Head of caudate nucleus (tissue), 42 donors: ENCODE measurements at regions not wholly inside any gene's neighbourhood (a gene's known extent, or its start where the extent isn't known, plus 50 kb on each side); places are given as distances from the start of the nearest gene placed in this dataset.

Source experiments
- DNase-seq, 42 donors: peaks; one replicate each; pipeline versions ENCODE4 v3.0.0 to v3.0.0-alpha.2; 2020 to 2021; ENCODE audit warnings: mixed read lengths in 7 of 42
- intact Hi-C: fragments of 100-400 bp; cut with DNase I; formaldehyde crosslinking; loops from one replicate; pipeline ENCODE4 v1.15.0; 2022

- intact Hi-C loops: no loop called here
- no peak for DNase-seq
These were observed 140.7 kb upstream of the LYZL2 start for GRCh38 chr10:30770229-30770628.

DNA sequence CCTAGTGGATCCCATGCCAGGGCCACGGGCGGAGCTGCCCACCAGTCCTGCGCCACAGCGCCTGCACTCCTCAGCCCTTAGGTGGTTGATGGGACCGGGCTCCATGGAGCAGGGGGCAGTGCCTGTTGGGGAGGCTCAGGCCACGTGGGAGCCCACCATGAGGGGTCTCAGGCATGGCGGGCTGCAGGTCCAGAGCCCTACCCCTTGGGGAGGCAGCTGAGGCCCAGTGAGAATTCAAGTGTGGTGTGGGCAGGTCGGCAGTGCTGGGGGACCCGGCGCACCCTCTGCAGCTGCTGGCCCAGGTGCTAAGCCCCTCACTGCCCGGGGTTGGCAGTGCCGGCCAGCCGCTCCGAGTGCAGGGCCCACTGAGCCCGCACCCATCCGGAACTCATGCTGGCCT lies 139.8 kb upstream of the LYZL2 start:
- intact Hi-C loops: no loop called here
- DNase-seq: no peak

- intact Hi-C loops: no loop called here
- no peak for DNase-seq
These were observed 136.1 kb upstream of the LYZL2 start for GRCh38 chr10:30765616-30766015.

GRCh38 chr10:30765022-30765615 lies 135.6 kb upstream of the LYZL2 start:
- DNase-seq: no peak
- intact Hi-C loops: no loop called here

DNA sequence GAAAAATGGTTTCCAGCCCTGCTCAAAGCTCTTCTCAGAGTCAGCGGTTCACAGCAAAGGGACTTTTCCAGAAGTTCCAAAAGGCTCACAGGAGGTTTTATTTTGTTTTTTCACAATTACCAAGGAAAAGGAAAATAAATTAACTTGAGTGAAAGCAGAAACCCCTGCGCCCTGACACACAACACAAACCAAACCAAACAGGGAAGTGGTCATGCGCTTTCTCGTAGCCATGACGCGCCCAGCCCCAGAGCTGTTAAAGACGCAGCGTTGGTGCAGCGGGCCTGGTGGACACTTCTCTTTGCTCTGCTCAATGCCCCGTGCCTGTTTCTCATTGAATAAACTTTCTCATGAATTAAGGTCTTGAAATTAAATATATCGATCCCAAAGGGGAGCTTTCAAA lies 134.4 kb upstream of the LYZL2 start:
- DNase-seq: peak in 16 of 42 donors; percentile 33 to 63 (median 48)
- intact Hi-C loops: no loop called here

GRCh38 chr10:30762620-30763019 lies 133.1 kb upstream of the LYZL2 start:
- peak in 4 of 42 donors; percentile 29 to 70 (median 52) for DNase-seq
- intact Hi-C loops: no loop called here

DNA sequence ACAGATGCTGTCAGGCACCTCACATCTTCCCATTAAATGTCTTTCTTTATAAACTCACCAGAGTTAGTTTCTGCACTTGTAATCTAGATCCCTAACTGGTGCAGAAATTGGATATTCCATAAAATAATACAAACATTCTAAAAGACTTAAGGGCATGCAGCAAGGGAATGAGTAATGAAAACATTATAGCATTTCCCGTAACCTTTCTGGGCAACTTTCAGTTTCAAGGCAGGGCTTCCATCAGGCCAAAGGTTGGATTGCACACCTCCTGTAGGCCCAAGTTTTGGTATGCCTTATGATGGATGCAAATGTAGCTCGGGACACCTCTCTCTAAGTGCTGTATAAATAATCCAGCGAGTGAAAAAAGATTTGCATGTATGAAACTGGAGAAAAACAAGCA lies 129.9 kb upstream of the LYZL2 start:
- DNase-seq: no peak
- intact Hi-C loops: loop anchor here (10.0 kb wide), 2 partner anchors 275 to 375 kb away; partner anchors contain the start of gene ZNF438

GRCh38 chr10:30758338-30758737 lies 128.8 kb upstream of the LYZL2 start:
- intact Hi-C loops: loop anchor here (10.0 kb wide), 2 partner anchors 276 to 376 kb away; partner anchors contain the start of gene ZNF438
- DNase-seq: no peak

DNA sequence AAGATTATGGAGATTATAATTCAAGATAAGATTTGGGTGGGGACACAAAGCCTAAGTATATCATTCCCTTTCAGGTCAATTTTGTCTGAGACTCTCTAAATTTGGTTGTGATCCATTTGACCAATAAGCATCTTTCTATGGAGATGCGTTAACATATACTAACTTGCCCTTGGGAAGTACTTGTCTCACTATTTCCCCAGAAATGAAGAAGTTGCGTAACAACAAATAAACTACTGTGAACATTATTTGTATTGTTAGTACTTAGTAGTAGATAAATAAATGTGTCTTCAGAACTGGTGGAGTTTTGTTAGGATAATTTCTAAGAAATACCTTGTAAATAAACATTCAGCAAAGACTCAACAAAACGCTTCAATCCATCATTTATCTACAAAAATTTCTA lies 127.3 kb upstream of the LYZL2 start:
- no peak for DNase-seq
- intact Hi-C loops: loop anchor here (10.0 kb wide), 2 partner anchors 278 to 378 kb away; partner anchors contain the start of gene ZNF438

DNA sequence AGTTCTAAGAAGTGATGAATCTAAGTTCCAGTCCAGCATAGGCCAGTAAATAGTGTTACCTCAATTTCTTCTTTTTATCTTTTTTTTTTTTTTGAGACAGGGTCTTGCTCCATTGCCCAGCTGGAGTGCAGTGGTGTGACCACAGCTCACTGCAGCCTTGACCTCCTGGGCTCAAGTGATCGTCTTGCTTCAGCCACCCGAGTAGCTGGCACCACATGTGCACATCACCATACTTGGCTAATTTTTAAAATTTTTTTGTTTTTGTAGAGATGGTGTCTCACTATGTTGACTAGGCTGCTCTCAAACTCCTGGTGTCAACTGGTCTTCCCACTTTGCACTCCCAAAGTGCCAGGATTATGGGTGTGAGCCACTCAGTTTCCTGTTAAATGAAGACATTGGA lies 126.6 kb upstream of the LYZL2 start:
- no peak for DNase-seq
- intact Hi-C loops: loop anchor here (10.0 kb wide), 2 partner anchors 279 to 379 kb away; partner anchors contain the start of gene ZNF438

DNA sequence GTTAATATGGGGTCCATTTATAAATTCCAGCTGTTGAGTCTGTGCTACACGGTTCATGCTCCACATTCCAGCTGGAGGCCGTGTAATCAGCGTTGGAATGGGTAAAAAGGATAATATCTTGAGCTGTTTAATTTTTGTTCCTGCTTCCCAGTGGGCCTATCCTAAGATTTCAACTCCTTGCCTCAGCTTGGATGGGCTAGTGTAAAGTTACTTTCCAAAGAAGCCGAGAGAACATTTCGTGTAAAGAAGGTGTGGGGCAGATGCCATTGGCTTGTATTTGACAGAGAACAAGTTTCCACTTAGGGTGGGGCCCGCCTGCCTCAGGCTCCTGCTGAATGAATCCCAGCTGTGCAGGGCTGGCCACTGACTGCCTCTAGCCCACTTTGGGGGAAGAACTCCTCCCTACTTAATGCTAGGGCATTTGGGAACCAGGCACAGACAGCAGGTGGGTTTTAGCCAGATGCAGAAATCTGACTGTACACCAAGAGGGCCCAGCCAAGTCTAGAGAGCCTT lies 125.9 kb upstream of the LYZL2 start:
- DNase-seq: no peak
- intact Hi-C loops: loop anchor here (10.0 kb wide), 2 partner anchors 279 to 379 kb away; partner anchors contain the start of gene ZNF438

DNA sequence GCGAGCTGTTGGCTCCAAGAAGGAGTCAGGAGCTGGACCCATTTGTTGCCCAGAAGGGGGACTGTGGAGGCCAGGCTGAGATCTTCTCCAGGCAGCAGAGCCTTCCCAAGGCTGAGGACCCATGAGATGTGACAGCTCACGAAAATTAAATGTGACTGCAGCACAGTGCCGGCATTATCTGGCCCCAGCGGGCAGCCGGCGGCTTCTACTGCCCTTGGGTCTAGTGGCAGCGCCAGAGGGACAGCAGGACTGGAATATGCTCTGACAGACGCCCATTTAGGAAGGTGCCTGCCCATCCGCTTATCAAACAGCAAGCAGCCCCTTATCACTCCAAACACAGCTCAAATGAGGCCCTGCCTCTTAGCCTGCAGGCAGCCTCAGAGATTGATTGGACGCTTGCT lies 122.9 kb upstream of the LYZL2 start:
- peak in 32 of 42 donors; percentile 9 to 72 (median 30) for DNase-seq
- intact Hi-C loops: loop anchor here (10.0 kb wide), 2 partner anchors 282 to 382 kb away; partner anchors contain the start of gene ZNF438

DNA sequence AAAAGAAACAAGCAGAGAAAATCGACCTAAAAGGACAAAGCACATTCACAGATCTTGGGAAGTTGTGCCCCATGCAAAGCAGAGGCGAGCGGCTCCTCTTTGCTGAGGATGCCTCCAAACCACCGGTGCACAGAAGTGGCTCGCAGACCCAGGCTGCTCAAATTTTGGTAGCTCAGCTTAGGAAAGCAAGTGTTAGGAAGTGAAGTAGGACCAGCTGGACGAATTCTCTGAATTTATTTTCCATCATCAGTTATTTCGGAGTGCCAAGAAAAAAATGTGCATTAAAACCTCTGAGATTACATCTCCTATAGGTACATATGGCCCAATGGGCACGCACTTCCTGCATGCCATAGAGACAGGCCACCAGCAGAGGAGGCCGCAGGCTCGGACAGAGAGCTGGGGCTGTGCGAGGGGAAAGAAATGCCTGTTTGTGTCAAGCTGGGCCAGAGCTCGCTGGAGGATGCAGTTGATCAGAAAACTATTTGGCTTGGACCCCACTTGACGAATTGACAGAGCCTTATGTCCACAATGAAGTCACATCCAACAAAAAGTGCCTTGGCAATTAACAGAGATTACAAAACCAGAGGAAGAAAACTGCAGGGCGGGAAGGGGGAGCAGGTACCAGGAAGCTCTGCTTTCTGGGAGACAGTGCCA lies 122.3 kb upstream of the LYZL2 start:
- DNase-seq: peak; percentile 53 to 94 (median 85)
- intact Hi-C loops: loop anchor here (10.0 kb wide), 2 partner anchors 283 to 383 kb away; partner anchors contain the start of gene ZNF438

- intact Hi-C loops: loop anchor here (10.0 kb wide), 2 partner anchors 284 to 384 kb away; partner anchors contain the start of gene ZNF438
These were observed 121.6 kb upstream of the LYZL2 start for GRCh38 chr10:30750971-30751677.

DNA sequence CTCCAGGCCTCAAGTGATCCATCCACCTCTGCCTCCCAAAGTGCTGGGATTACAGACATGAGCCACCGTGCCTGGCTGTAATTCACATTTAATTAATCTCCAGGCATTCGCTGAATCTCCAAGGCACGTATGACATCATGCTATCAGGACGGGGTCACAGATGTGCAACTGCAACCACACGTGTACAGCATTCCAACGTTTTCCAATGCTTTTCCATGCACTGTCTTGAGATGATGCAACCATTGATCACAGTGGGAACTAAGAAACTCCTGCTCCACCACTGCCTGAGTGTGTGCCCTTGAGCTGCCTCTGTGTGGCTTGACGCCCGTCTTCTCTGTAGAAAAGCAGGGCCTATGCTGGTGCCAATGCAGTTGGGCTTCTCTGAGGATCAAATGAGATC lies 119.8 kb upstream of the LYZL2 start:
- DNase-seq: peak in 1 of 42 donors; percentile 27
- intact Hi-C loops: no loop called here

More at GRCh38 chr10:30750971-30751677, 121.6 kb upstream of the LYZL2 start:
- DNase-seq: no peak

DNA sequence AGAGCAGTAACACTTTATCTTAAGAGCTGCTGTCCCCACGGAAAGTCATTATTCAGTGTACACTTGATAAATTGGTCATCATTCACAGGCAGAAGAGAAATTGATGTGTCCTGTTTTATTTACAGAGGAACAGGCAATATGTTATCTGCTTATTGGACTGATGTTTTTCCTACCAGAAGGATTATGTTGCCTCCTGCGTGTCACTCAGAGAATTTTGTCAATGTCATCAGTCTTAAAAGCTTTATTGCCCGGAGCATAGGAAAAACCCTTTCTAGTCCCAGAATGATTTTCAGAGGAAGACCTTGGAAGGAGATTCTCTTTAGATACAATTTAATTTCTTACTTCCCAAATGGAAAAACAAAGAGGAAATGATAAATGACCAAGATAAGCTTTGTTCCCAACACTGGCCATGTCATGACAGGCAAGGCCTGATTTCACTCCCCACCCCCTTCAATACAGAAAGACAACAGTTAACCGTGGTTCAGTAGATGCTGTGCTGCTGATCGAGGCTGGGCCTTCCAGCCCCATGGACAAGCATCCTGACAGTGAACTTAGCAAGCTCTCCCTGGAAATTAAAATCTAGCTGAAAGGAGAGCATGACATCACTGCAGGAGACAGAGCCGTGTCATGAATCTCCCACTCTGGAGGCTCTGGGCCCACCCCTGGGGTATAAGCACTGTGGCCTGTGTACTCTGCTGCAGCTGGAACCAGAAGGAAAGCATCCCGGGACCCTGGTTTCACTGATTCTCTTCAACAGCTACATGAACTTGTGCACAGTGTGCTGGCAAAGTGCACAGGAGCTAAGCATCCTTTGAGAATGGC lies 118.8 kb upstream of the LYZL2 start:
- no peak for DNase-seq
- intact Hi-C loops: no loop called here

DNA sequence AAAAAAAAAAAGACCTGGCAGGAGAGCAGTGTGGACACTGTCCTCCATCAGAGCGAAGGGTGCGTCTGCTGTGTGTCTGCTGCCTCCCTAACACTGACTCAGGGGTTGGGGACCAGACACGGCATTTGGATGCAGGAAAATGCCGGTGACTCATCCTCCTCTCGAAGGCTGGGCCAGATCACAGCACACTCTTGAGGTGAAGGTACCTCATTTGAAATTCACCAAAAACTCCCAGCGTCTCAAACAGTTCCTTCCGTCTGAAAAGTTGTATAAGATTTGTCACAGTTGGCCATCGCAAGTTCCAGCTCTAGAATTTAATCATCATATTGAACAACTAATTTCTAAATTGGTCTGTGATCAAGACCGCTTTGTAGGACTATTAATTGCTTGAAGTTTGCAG lies 118.1 kb upstream of the LYZL2 start:
- intact Hi-C loops: no loop called here
- DNase-seq: peak in 1 of 42 donors; percentile 4

DNA sequence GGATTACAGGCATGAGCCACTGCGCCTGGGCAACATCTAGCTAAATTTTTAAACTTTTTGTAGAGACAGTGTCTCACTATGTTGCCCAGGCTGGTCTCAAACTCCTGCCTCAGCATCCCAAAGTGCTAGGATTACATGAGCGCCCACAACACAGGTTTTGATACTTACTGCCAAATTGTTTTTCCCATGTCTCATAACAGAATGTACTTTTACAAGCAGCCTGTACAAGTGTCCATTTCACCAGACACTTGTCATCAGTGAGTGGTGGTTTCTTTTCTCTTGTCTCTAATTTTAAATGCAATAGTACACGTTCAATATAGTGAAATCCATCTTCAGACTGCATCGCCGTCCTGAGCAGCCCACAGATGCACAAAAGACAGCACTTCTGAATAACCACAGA lies 116.4 kb upstream of the LYZL2 start:
- no peak for DNase-seq
- intact Hi-C loops: no loop called here

DNA sequence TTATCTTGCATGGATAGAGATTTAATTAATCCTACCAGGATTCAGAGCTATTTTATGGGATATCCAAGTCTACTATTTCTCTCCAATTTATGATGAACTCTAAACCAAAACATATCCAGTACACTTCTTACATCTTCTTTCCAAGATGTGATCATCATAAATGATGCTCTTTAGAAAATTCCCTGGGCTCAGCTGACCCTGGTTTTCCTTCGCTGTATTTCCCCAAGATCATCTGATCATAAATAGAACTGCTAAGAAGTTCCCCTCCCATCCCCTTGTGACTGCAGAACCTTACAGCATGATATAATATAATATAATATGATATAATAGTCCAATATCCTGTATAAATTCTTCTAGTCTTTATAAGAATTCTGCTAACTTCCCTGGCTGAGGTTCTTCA lies 114.6 kb upstream of the LYZL2 start:
- intact Hi-C loops: no loop called here
- DNase-seq: no peak
